Gastroesophageal sphincter (tissue), 4 donors: ENCODE measurements at regions not wholly inside any gene's neighbourhood (a gene's known extent, or its start where the extent isn't known, plus 50 kb on each side); places are given as distances from the start of the nearest gene placed in this dataset.

Experiments
- ATAC-seq: fragments of 150-250 bp; one replicate; pipeline ENCODE4 v1.9.1; 2016; ENCODE audit warnings: mild to moderate bottlenecking, moderate library complexity
- H3K27ac ChIP-seq, 4 donors: fragments of 200-600 bp; sonication (generic) in 3 of 4; 1 replicate in 3 of 4; 2 replicates in 1 of 4; pipeline ENCODE4 v1.5.1; 2016 to 2019
- H3K27me3 ChIP-seq: fragments of 200-600 bp; sonication (generic); one replicate; pipeline ENCODE4 v1.5.1; 2019
- H3K36me3 ChIP-seq, 2 donors: fragments of 200-600 bp; sonication (generic); one replicate each; pipeline ENCODE4 v1.5.1; 2019; ENCODE audit warnings: control low read depth in 1 of 2
- H3K4me1 ChIP-seq, 3 donors: fragments of 200-600 bp; sonication (generic); 1 replicate in 2 of 3; 2 replicates in 1 of 3; pipeline ENCODE4 v1.5.1; 2016 to 2019; ENCODE audit warnings: control low read depth in 2 of 3
- H3K4me3 ChIP-seq, 2 donors: fragments of 200-600 bp; sonication (generic); one replicate each; pipeline ENCODE4 v1.5.1; 2019; ENCODE audit warnings: mild to moderate bottlenecking in 1 of 2, moderate library complexity in 1 of 2
- H3K9me3 ChIP-seq, 3 donors: fragments of 200-600 bp; sonication (generic); one replicate each; pipeline ENCODE4 v1.5.1; 2017 to 2019; ENCODE audit warnings: control low read depth in 2 of 3
- EP300 ChIP-seq: sonication (generic); formaldehyde crosslinking; IDR thresholded peaks from one replicate; pipeline ENCODE4 v1.6.1; 2017; ENCODE audit warnings: antibody characterized with exemption, mild to moderate bottlenecking
- POLR2A ChIP-seq, 2 donors: fragments of 450-650 bp; IDR thresholded peaks; one replicate each; pipeline ENCODE4 v1.6.1; 2017; ENCODE audit warnings: antibody characterized with exemption in 2 of 2, mild to moderate bottlenecking in 2 of 2, moderate library complexity in 1 of 2
- POLR2AphosphoS5 ChIP-seq: sonication (generic); formaldehyde crosslinking; IDR thresholded peaks from one replicate; pipeline ENCODE4 v1.6.1; 2017; ENCODE audit warnings: antibody characterized with exemption
- WGBS, 2 donors: methylation state at CpG; one replicate each; pipeline ENCODE4 v1.1.5; 2018; ENCODE audit warnings: low coverage in 1 of 2; 5-methylcytosine and 5-hydroxymethylcytosine counted together
- TF ChIP-seq, protein P1 (sequence below), 4 experiments: fragments of 200-600 bp in 2 of 4; fragments of 450-650 bp in 2 of 4; sonication (generic) in 1 of 4; IDR thresholded peaks; one replicate each; pipeline ENCODE4 v1.5.1; 2017 to 2019; ENCODE audit warnings: antibody characterized with exemption in 4 of 4, mild to moderate bottlenecking in 2 of 4, moderate library complexity in 2 of 4

GRCh38 chr12:111126331-111126730, 206.0 kb upstream of the MYL2 start:
- Histone ChIP-seq H3K4me1 (peaks cover 0 to 16% (median 0%) of the 10 kb centered on the region in 3 donors), H3K27me3 (no peaks in the 10 kb centered on the region), H3K4me3 (no peak overlapping the region), H3K9me3 (no peaks in the 10 kb centered on the region), H3K36me3 (no peaks in the 10 kb centered on the region), H3K27ac (no peak overlapping the region)
- TF ChIP-seq POLR2A (IDR thresholded peaks at IDR 0.05) (no peak), POLR2AphosphoS5 (no peak), EP300 (no peak)
- TF ChIP-seq, protein P1, sequence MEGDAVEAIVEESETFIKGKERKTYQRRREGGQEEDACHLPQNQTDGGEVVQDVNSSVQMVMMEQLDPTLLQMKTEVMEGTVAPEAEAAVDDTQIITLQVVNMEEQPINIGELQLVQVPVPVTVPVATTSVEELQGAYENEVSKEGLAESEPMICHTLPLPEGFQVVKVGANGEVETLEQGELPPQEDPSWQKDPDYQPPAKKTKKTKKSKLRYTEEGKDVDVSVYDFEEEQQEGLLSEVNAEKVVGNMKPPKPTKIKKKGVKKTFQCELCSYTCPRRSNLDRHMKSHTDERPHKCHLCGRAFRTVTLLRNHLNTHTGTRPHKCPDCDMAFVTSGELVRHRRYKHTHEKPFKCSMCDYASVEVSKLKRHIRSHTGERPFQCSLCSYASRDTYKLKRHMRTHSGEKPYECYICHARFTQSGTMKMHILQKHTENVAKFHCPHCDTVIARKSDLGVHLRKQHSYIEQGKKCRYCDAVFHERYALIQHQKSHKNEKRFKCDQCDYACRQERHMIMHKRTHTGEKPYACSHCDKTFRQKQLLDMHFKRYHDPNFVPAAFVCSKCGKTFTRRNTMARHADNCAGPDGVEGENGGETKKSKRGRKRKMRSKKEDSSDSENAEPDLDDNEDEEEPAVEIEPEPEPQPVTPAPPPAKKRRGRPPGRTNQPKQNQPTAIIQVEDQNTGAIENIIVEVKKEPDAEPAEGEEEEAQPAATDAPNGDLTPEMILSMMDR (IDR thresholded peaks at IDR 0.05): no peak
- no peak for ATAC-seq
- WGBS, 2 donors: 45 to 80% methylated on average over 1 to 2 of the region's 2 CpGs

GRCh38 chr12:111124183-111124582, 203.8 kb upstream of the MYL2 start:
- Histone ChIP-seq H3K27me3 (peaks cover 12% of the 10 kb centered on the region), H3K27ac (no peak overlapping the region), H3K4me1 (peaks cover 0 to 16% (median 0%) of the 10 kb centered on the region in 3 donors), H3K36me3 (no peaks in the 10 kb centered on the region), H3K4me3 (no peak overlapping the region), H3K9me3 (no peaks in the 10 kb centered on the region)
- no peak for ATAC-seq
- TF ChIP-seq POLR2A (IDR thresholded peaks at IDR 0.05) (no peak), EP300 (no peak), POLR2AphosphoS5 (no peak)
- TF ChIP-seq, protein P1 (IDR thresholded peaks at IDR 0.05): no peak
- WGBS, 2 donors: 95 to 100% methylated on average over 4 of the region's 4 CpGs

DNA sequence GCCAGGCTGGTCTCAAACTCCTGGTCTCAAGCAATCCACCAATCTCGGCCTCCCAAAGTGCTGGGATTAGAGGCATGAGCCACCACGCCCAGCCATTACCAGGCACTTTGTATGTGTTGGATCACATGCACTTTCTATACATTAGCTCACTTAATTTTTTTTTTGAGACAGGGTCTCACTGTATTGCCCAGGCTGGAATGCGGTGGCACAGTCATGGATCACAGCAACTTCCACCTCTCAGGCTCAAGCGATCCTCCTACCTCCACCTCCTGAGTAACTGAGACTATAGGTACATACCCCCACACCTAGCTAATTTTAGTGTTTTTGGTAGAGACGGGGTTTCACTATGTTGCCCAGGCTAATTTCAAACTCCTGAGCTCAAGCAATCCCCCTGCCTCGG, 203.0 kb upstream of the MYL2 start:
- TF ChIP-seq POLR2A (IDR thresholded peaks at IDR 0.05) (no peak), EP300 (no peak), POLR2AphosphoS5 (no peak)
- TF ChIP-seq, protein P1 (IDR thresholded peaks at IDR 0.05): no peak
- peaks cover 0 to 16% (median 0%) of the 10 kb centered on the region in 3 donors for H3K4me1 ChIP-seq
- no peaks in the 10 kb centered on the region for H3K36me3 ChIP-seq
- WGBS, 2 donors: 91 to 100% methylated on average over 1 to 6 of the region's 6 CpGs
- H3K9me3 ChIP-seq: no peaks in the 10 kb centered on the region
- H3K27me3 ChIP-seq: peaks cover 14% of the 10 kb centered on the region
- no peak overlapping the region for H3K27ac ChIP-seq
- ATAC-seq: no peak
- no peak overlapping the region for H3K4me3 ChIP-seq

GRCh38 chr12:111122458-111122878, 202.1 kb upstream of the MYL2 start:
- TF ChIP-seq EP300: no peak
- TF ChIP-seq, protein P1 (IDR thresholded peaks at IDR 0.05): no peak
- no peak for TF ChIP-seq POLR2AphosphoS5
- TF ChIP-seq POLR2A (IDR thresholded peaks at IDR 0.05): no peak
- 10 to 19% methylated on average over 6 to 7 of the region's 7 CpGs for WGBS, 2 donors
- Histone ChIP-seq H3K4me1 (peaks cover 0 to 16% (median 0%) of the 10 kb centered on the region in 3 donors), H3K27me3 (peaks cover 17% of the 10 kb centered on the region), H3K27ac (no peak overlapping the region), H3K4me3 (no peak overlapping the region), H3K36me3 (no peaks in the 10 kb centered on the region), H3K9me3 (no peaks in the 10 kb centered on the region)
- no peak for ATAC-seq

DNA sequence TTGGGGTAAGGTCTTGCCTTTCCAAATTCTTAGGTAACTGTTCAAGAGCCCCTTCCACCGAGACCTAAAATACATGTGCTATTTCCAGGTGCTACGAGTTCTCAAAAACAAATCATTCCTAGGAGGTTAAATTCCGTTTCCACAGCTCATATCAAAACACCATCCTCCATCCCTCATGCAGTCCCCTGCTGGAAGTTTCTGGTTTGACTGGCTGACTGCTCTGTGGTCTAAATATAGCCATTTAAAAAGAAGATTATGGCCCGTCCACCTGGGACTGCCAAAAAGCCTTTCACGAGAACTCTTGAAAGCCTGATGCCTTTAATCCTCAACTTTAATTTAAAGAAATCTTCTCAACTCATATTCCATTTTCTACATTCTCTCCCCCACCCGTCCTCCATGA, 201.5 kb upstream of the MYL2 start:
- Histone ChIP-seq H3K27me3 (peaks cover 17% of the 10 kb centered on the region), H3K9me3 (no peaks in the 10 kb centered on the region), H3K27ac (no peak overlapping the region), H3K4me1 (peaks cover 0 to 16% (median 0%) of the 10 kb centered on the region in 3 donors), H3K36me3 (no peaks in the 10 kb centered on the region), H3K4me3 (no peak overlapping the region)
- ATAC-seq: no peak
- no peak for TF ChIP-seq EP300
- TF ChIP-seq POLR2A (IDR thresholded peaks at IDR 0.05): no peak
- TF ChIP-seq POLR2AphosphoS5: no peak
- TF ChIP-seq, protein P1 (IDR thresholded peaks at IDR 0.05): peak in 1 of 4 experiments; percentile 28
- WGBS, 2 donors: 6 to 27% methylated on average over 5 to 6 of the region's 6 CpGs
